ENCODE measurements at regions not wholly inside any gene's neighbourhood (a gene's known extent, or its start where the extent isn't known, plus 50 kb on each side); places are given as distances from the start of the nearest gene placed in this dataset.
"Not testable (repeated sequence)": the region's sequence is repeated elsewhere in the genome, so short reads cannot be mapped to it uniquely, and the experiment has no call there.

GRCh38 chr9:86500031-86500430 is 145.8 kb upstream of the TUT7 start:
- H3K27ac ChIP-seq, result no peak overlapping the region
- no peak for DNase-seq
- no peaks in the 10 kb centered on the region for H3K36me3 ChIP-seq
- no peak overlapping the region for H3K4me3 ChIP-seq
- H3K27me3 ChIP-seq, result no peaks in the 10 kb centered on the region
- H3K4me1 ChIP-seq, result peaks cover 22% of the 10 kb centered on the region
- peaks cover 11% of the 10 kb centered on the region for H3K9me3 ChIP-seq (replicated peaks)

- Histone ChIP-seq H3K4me1 (peaks cover 34% of the 10 kb centered on the region), H3K9me3 (replicated peaks) (no peaks in the 10 kb centered on the region; the same call in 1 of the 2 replicates), H3K27me3 (no peaks in the 10 kb centered on the region), H3K36me3 (no peaks in the 10 kb centered on the region), H3K4me3 (no peak overlapping the region), H3K27ac (no peak overlapping the region)
- DNase-seq, result no peak
Measured at GRCh38 chr9:86494644-86495111, 140.5 kb upstream of the TUT7 start.

- no peaks in the 10 kb centered on the region for H3K36me3 ChIP-seq
- DNase-seq, result peak; percentile 58 to 79
- H3K27me3 ChIP-seq, result no peaks in the 10 kb centered on the region
- H3K4me3 ChIP-seq, result no peak overlapping the region
- H3K4me1 ChIP-seq, result peaks cover 52% of the 10 kb centered on the region
- peak overlapping the region; percentile 35 for H3K27ac ChIP-seq
- H3K9me3 ChIP-seq (replicated peaks), result no peaks in the 10 kb centered on the region
Measured at GRCh38 chr9:86491468-86492266, 137.5 kb upstream of the TUT7 start.

GRCh38 chr9:86488794-86489193 is 134.6 kb upstream of the TUT7 start:
- H3K27me3 ChIP-seq, result no peaks in the 10 kb centered on the region
- H3K4me1 ChIP-seq, result peaks cover 47% of the 10 kb centered on the region
- no peaks in the 10 kb centered on the region for H3K9me3 ChIP-seq (replicated peaks)
- H3K4me3 ChIP-seq, result no peak overlapping the region
- no peak for DNase-seq
- no peak overlapping the region; the same call in 1 of the 2 replicates for H3K27ac ChIP-seq
- H3K36me3 ChIP-seq, result no peaks in the 10 kb centered on the region

DNA sequence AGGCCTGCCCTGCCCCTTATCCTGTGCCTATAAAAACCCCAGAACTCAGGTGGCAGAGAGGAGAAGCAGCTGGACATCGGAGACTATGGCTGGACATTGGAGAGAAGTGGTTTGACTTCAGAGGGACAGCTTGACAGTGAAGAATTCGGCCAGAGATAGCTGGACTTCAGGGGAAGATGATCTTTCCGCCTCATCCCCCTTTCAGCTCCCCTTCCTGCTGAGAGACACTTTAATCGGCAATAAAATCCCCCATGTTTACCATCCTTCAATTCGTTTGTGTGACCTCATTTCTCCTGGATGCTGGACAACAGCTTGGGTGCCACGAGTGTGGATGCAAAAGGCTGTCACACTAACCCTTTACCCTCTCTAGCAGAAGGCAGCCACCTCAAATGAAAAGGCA is 134.1 kb upstream of the TUT7 start:
- Histone ChIP-seq H3K27me3 (no peaks in the 10 kb centered on the region), H3K4me3 (no peak overlapping the region), H3K27ac (peak overlapping the region; percentile 40; the same call in 1 of the 2 replicates), H3K36me3 (no peaks in the 10 kb centered on the region), H3K4me1 (peaks cover 49% of the 10 kb centered on the region), H3K9me3 (replicated peaks) (no peaks in the 10 kb centered on the region)
- DNase-seq, result no peak

- Histone ChIP-seq H3K27me3 (no peaks in the 10 kb centered on the region), H3K9me3 (replicated peaks) (no peaks in the 10 kb centered on the region), H3K36me3 (no peaks in the 10 kb centered on the region), H3K4me1 (peaks cover 49% of the 10 kb centered on the region), H3K27ac (peak overlapping the region; percentile 40), H3K4me3 (no peak overlapping the region)
- DNase-seq, result peak in 1 of 2 experiments; percentile 58
Measured at GRCh38 chr9:86487838-86488233, 133.6 kb upstream of the TUT7 start.

GRCh38 chr9:86486891-86487837 is 133.0 kb upstream of the TUT7 start:
- Histone ChIP-seq H3K4me3 (no peak overlapping the region), H3K36me3 (no peaks in the 10 kb centered on the region), H3K27ac (peak overlapping the region; percentile 40), H3K4me1 (peaks cover 45% of the 10 kb centered on the region), H3K9me3 (replicated peaks) (no peaks in the 10 kb centered on the region), H3K27me3 (no peaks in the 10 kb centered on the region)
- peak; percentile 38 to 92 for DNase-seq

DNA sequence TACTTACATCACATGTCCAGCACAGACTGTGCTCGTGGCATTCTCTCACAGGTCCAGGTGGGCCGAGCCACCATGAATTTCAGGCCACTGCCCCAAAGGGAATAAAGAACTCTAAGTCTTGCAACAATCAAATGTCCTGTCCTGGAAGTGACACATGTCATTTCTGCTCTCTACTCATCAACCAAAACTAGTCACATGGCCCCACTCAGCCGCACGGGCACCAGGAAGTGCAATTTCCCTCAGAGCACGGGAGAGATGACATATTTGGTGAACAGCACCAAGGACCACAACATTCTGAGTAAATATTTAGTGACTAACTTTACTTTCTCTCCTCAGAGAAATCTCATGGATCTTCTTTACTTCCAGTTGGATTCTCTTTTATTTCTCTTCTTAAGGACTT is 131.1 kb upstream of the TUT7 start:
- Histone ChIP-seq H3K36me3 (no peaks in the 10 kb centered on the region), H3K4me3 (no peak overlapping the region), H3K4me1 (peaks cover 38% of the 10 kb centered on the region), H3K9me3 (replicated peaks) (peaks cover 6% of the 10 kb centered on the region; the same call in 1 of the 2 replicates), H3K27ac (no peak overlapping the region), H3K27me3 (no peaks in the 10 kb centered on the region)
- no peak for DNase-seq

DNA sequence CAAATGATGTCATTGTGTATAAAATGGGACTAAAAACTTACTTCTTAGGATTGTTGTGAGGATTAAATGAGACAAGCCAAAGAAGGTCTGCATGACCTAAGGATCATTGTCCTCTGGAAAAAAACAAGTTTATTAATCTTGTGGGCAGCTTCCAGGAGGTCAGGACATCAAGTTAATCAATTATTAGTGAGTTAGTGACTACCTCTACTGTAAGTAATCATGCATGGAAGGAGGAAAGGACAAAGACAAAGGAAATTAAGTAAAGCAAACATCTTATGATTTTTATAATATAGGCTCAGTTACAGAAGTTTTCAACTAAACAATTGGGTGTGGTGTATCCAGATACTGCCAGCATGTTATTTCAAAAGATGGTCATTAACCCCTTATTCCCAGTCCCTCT is 129.3 kb upstream of the TUT7 start:
- H3K36me3 ChIP-seq, result no peaks in the 10 kb centered on the region
- no peak for DNase-seq
- no peaks in the 10 kb centered on the region for H3K27me3 ChIP-seq
- no peak overlapping the region for H3K27ac ChIP-seq
- peaks cover 6% of the 10 kb centered on the region; the same call in 1 of the 2 replicates for H3K9me3 ChIP-seq (replicated peaks)
- H3K4me3 ChIP-seq, result no peak overlapping the region
- peaks cover 34% of the 10 kb centered on the region for H3K4me1 ChIP-seq

DNA sequence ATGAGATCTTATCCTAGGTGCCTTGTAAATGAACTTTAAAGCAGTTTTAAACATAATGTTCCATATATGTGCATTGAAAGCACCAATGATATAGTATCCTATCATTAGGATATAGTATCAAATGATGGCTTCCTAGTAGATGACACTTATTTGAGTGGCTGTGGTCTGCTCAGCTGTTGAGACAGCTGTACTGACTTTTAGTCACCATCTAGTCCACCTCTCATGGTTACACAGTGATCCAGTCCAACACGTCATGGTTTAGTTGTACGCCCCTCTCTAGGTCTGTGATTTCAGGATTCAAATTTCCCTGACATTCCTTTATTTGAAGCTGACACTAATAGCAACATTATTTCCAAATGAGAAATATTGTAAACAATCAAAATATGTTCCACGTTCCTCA is 127.3 kb upstream of the TUT7 start:
- Histone ChIP-seq H3K4me1 (peaks cover 17% of the 10 kb centered on the region), H3K27ac (peak overlapping the region; percentile 10)
- peak; percentile 65 to 80 for DNase-seq

GRCh38 chr9:86475255-86475654 is 121.0 kb upstream of the TUT7 start:
- not testable (repeated sequence) for H3K36me3 ChIP-seq; H3K27me3 ChIP-seq; H3K9me3 ChIP-seq (replicated peaks); H3K4me3 ChIP-seq; DNase-seq; H3K27ac ChIP-seq
- peaks cover 10% of the 10 kb centered on the region for H3K4me1 ChIP-seq

More for the DNA sequence above, 127.3 kb upstream of the TUT7 start:
- H3K9me3 ChIP-seq (replicated peaks), result peaks cover 6% of the 10 kb centered on the region; the same call in 1 of the 2 replicates
- H3K4me3 ChIP-seq, result no peak overlapping the region
- no peaks in the 10 kb centered on the region for H3K27me3 ChIP-seq
- H3K36me3 ChIP-seq, result no peaks in the 10 kb centered on the region

GRCh38 chr9:86471171-86471815 is 117.1 kb upstream of the TUT7 start:
- Histone ChIP-seq H3K27me3 (no peaks in the 10 kb centered on the region), H3K27ac (no peak overlapping the region), H3K4me3 (no peak overlapping the region), H3K9me3 (replicated peaks) (no peaks in the 10 kb centered on the region; the same call in 1 of the 2 replicates), H3K4me1 (peaks cover 10% of the 10 kb centered on the region), H3K36me3 (no peaks in the 10 kb centered on the region)
- peak in 1 of 2 experiments; percentile 83 for DNase-seq

DNA sequence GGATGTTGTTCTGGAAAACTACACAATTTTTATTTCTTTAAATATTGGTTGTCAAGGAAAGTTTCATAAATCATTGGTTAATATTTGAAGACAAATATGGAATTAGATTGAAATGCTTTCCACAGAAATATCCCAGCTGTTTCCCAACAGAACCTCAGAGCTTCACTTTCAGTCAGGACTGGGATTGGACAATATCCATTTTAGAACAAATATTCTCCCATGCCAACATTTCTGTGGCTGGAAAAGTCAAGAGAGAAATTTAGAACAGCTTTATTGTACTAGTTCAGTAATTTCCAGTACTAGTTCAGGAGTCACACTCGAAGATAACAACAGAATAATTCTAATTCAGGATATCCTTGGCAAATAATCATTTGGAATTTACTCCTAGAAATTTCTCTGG is 116.1 kb upstream of the TUT7 start:
- H3K4me3 ChIP-seq, result no peak overlapping the region
- H3K4me1 ChIP-seq, result peaks cover 11% of the 10 kb centered on the region
- no peak for DNase-seq
- no peak overlapping the region for H3K27ac ChIP-seq
- H3K36me3 ChIP-seq, result no peaks in the 10 kb centered on the region
- H3K9me3 ChIP-seq (replicated peaks), result no peaks in the 10 kb centered on the region; the same call in 1 of the 2 replicates
- no peaks in the 10 kb centered on the region for H3K27me3 ChIP-seq

GRCh38 chr9:86469476-86470250 is 115.5 kb upstream of the TUT7 start:
- no peak overlapping the region for H3K27ac ChIP-seq
- H3K27me3 ChIP-seq, result no peaks in the 10 kb centered on the region
- H3K4me3 ChIP-seq, result no peak overlapping the region
- H3K4me1 ChIP-seq, result peaks cover 18% of the 10 kb centered on the region
- no peaks in the 10 kb centered on the region for H3K9me3 ChIP-seq (replicated peaks)
- no peak for DNase-seq
- no peaks in the 10 kb centered on the region for H3K36me3 ChIP-seq
